22Rv1 (cell line): ENCODE measurements at regions not wholly inside any gene's neighbourhood (a gene's known extent, or its start where the extent isn't known, plus 50 kb on each side); places are given as distances from the start of the nearest gene placed in this dataset.

Source experiments
- ZFX ChIP-seq: fragments of 450-650 bp; IDR thresholded peaks from 2 replicates; pipeline ENCODE4 v1.6.1; 2017; ENCODE audit warnings: antibody characterized with exemption, borderline replicate concordance
- TF ChIP-seq, protein P1 (sequence below): fragments of 450-650 bp; IDR thresholded peaks from 2 replicates; pipeline ENCODE4 v1.5.1; 2017; ENCODE audit warnings: mild to moderate bottlenecking

DNA sequence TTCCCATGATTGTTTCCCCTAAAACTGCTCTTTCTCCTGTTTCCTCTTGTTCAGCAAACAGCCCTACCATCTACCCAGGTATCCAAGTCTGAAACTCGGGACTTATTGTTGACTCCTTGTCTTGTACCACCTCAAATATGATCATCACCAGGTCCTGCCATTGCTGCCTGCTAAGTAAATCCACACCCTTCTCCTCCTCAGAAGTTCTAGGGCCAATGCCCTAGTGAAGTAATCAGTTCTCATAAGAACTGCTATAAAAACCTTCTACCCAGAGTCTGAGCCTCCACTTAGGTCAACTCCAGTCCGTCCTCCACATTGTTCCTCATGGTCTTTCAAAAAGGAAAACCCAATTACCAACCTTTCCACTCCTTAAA lies 77.0 kb upstream of the IL12A start:
- TF ChIP-seq, protein P1, sequence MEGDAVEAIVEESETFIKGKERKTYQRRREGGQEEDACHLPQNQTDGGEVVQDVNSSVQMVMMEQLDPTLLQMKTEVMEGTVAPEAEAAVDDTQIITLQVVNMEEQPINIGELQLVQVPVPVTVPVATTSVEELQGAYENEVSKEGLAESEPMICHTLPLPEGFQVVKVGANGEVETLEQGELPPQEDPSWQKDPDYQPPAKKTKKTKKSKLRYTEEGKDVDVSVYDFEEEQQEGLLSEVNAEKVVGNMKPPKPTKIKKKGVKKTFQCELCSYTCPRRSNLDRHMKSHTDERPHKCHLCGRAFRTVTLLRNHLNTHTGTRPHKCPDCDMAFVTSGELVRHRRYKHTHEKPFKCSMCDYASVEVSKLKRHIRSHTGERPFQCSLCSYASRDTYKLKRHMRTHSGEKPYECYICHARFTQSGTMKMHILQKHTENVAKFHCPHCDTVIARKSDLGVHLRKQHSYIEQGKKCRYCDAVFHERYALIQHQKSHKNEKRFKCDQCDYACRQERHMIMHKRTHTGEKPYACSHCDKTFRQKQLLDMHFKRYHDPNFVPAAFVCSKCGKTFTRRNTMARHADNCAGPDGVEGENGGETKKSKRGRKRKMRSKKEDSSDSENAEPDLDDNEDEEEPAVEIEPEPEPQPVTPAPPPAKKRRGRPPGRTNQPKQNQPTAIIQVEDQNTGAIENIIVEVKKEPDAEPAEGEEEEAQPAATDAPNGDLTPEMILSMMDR = no peak
- no peak for TF ChIP-seq ZFX
